SU-DHL-6 (cell line): ENCODE measurements at regions not wholly inside any gene's neighbourhood (a gene's known extent, or its start where the extent isn't known, plus 50 kb on each side); places are given as distances from the start of the nearest gene placed in this dataset.
"Not testable (repeated sequence)": the region's sequence is repeated elsewhere in the genome, so short reads cannot be mapped to it uniquely, and the experiment has no call there.

Experiments
- CTCF ChIP-seq: fragments of 200-600 bp; sonication (generic); IDR thresholded peaks from one replicate; pipeline ENCODE4 v1.5.1; 2017; ENCODE audit warnings: antibody characterized with exemption, mild to moderate bottlenecking, low read length, moderate library complexity; ENCODE audit not compliant: insufficient read depth, poor library complexity, severe bottlenecking
- EZH2phosphoT487 ChIP-seq: fragments of 200-600 bp; sonication (generic), shearing (Covaris generic); conservative IDR thresholded peaks from 2 replicates; pipeline ENCODE4 v1.6.1; 2018; ENCODE audit warnings: mild to moderate bottlenecking, antibody characterized with exemption, low read length, moderate library complexity, mixed read lengths

- TF ChIP-seq CTCF, EZH2phosphoT487: not testable (repeated sequence)
These were observed 81.9 kb downstream of the PPIAL4C start for GRCh38 chr1:149665528-149665927.
